ENCODE measurements at regions not wholly inside any gene's neighbourhood (a gene's known extent, or its start where the extent isn't known, plus 50 kb on each side); places are given as distances from the start of the nearest gene placed in this dataset.

GRCh38 chr6:147751232-147751631, 242.7 kb downstream of the SAMD5 start:
- Mint-ChIP-seq H3K9me3 (peaks cover 5% of the 10 kb centered on the region), H3K27ac (no peak overlapping the region), H3K4me3 (no peak overlapping the region), H3K4me1 (no peaks in the 10 kb centered on the region), H3K27me3 (ENCODE audit: low read depth) (no peaks in the 10 kb centered on the region), H3K36me3 (ENCODE audit: low read depth) (peaks cover 5% of the 10 kb centered on the region)
- no peak for TF ChIP-seq CTCF (IDR thresholded peaks at IDR 0.05; ENCODE audit: unreplicated experiment in 3 of 3)

GRCh38 chr6:147752689-147753403, 244.4 kb downstream of the SAMD5 start:
- H3K4me1 Mint-ChIP-seq = peaks cover 5% of the 10 kb centered on the region
- peaks cover 5% of the 10 kb centered on the region for H3K36me3 Mint-ChIP-seq (ENCODE audit: low read depth)
- H3K4me3 Mint-ChIP-seq = no peak overlapping the region
- TF ChIP-seq CTCF (IDR thresholded peaks at IDR 0.05; ENCODE audit: unreplicated experiment in 3 of 3) = no peak
- peaks cover 5% of the 10 kb centered on the region for H3K9me3 Mint-ChIP-seq
- no peak overlapping the region for H3K27ac Mint-ChIP-seq
- H3K27me3 Mint-ChIP-seq (ENCODE audit: low read depth) = no peaks in the 10 kb centered on the region

GRCh38 chr6:147755999-147756398, 247.5 kb downstream of the SAMD5 start:
- no peak for TF ChIP-seq CTCF (IDR thresholded peaks at IDR 0.05; ENCODE audit: unreplicated experiment in 3 of 3)
- no peak overlapping the region for H3K4me3 Mint-ChIP-seq
- no peak overlapping the region for H3K27ac Mint-ChIP-seq
- no peaks in the 10 kb centered on the region for H3K27me3 Mint-ChIP-seq (ENCODE audit: low read depth)
- H3K4me1 Mint-ChIP-seq = peaks cover 5% of the 10 kb centered on the region
- peaks cover 5% of the 10 kb centered on the region for H3K36me3 Mint-ChIP-seq (ENCODE audit: low read depth)
- peaks cover 5% of the 10 kb centered on the region for H3K9me3 Mint-ChIP-seq

GRCh38 chr6:147756891-147757290, 248.4 kb downstream of the SAMD5 start:
- Mint-ChIP-seq H3K27me3 (ENCODE audit: low read depth) (no peaks in the 10 kb centered on the region), H3K9me3 (peaks cover 5% of the 10 kb centered on the region), H3K27ac (no peak overlapping the region), H3K36me3 (ENCODE audit: low read depth) (peaks cover 5% of the 10 kb centered on the region), H3K4me3 (no peak overlapping the region), H3K4me1 (peaks cover 5% of the 10 kb centered on the region)
- TF ChIP-seq CTCF (IDR thresholded peaks at IDR 0.05; ENCODE audit: unreplicated experiment in 3 of 3) = no peak

- H3K27ac Mint-ChIP-seq = no peak overlapping the region
- H3K27me3 Mint-ChIP-seq (ENCODE audit: low read depth) = no peaks in the 10 kb centered on the region
- peaks cover 5% of the 10 kb centered on the region for H3K4me1 Mint-ChIP-seq
- no peak for TF ChIP-seq CTCF (IDR thresholded peaks at IDR 0.05; ENCODE audit: unreplicated experiment in 3 of 3)
- no peak overlapping the region for H3K4me3 Mint-ChIP-seq
- H3K36me3 Mint-ChIP-seq (ENCODE audit: low read depth) = peaks cover 5% of the 10 kb centered on the region
- peaks cover 5% of the 10 kb centered on the region for H3K9me3 Mint-ChIP-seq
Observed at GRCh38 chr6:147757291-147757690, 248.8 kb downstream of the SAMD5 start.

- Mint-ChIP-seq H3K4me3 (no peak overlapping the region), H3K4me1 (peaks cover 5% of the 10 kb centered on the region), H3K36me3 (ENCODE audit: low read depth) (peaks cover 5% of the 10 kb centered on the region), H3K9me3 (peaks cover 5% of the 10 kb centered on the region), H3K27me3 (ENCODE audit: low read depth) (no peaks in the 10 kb centered on the region), H3K27ac (no peak overlapping the region)
- no peak for TF ChIP-seq CTCF (IDR thresholded peaks at IDR 0.05; ENCODE audit: unreplicated experiment in 3 of 3)
Observed at GRCh38 chr6:147758303-147758702, 249.8 kb downstream of the SAMD5 start.
